ENCODE measurements at regions not wholly inside any gene's neighbourhood (a gene's known extent, or its start where the extent isn't known, plus 50 kb on each side); places are given as distances from the start of the nearest gene placed in this dataset.

DNA sequence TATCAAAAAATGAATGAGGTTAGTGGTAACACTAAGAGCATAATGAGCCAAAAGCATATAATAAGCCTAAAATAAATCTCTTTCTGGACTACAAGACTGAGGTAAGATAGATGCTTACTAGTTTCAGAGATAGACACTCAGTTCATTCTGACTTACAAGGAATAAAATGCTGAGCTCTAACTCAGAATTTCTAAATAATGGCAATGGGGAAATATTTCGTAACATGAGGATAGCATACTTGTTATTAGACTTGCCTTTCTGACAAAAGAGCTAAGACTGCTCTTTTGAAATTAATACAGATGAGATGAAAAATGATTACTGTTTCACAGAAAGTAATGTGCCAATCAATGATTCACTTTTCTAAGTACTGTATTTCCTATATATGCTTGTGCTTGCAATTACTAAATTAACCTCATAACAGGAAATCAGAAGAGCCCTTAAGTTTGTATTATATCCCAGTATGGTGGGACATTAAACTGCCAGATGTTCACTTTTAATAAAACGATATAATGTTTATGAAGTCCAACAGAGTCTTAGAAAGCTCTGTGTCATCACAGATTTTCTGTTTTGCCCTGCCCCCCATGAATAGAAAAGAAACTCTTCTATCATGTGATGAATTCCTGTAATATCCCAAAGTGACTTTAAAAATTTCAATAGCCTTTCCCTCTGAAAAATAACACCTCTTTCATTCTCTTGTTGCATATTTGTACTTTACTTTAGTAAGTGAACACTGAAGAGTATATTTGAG is 2771.0 kb upstream of the PCDH20 start:
- no peak for ATAC-seq
- RAD21 ChIA-PET (ENCODE audit: unreplicated experiment), result no interaction called here
- TF ChIP-seq NR2F1 (conservative IDR thresholded peaks at IDR 0.05) (no peak), HDAC6 (IDR thresholded peaks at IDR 0.05; ENCODE audit: unreplicated experiment) (no peak), SREBF2 (IDR thresholded peaks at IDR 0.05; ENCODE audit: low read length) (no peak), CBFB (IDR thresholded peaks at IDR 0.05; ENCODE audit: low read depth) (no peak), ATF7 (IDR thresholded peaks at IDR 0.05; ENCODE audit: low read depth) (no peak), MXI1 (IDR thresholded peaks at IDR 0.05; ENCODE audit: low read depth, low read length) (no peak), IRF4 (IDR thresholded peaks at IDR 0.05; ENCODE audit: low read depth, low read length) (no peak), RB1 (IDR thresholded peaks at IDR 0.05; ENCODE audit: borderline replicate concordance) (no peak), SUZ12 (IDR thresholded peaks at IDR 0.05; ENCODE audit: unreplicated experiment) (no peak)
- TF ChIP-seq, protein P1, sequence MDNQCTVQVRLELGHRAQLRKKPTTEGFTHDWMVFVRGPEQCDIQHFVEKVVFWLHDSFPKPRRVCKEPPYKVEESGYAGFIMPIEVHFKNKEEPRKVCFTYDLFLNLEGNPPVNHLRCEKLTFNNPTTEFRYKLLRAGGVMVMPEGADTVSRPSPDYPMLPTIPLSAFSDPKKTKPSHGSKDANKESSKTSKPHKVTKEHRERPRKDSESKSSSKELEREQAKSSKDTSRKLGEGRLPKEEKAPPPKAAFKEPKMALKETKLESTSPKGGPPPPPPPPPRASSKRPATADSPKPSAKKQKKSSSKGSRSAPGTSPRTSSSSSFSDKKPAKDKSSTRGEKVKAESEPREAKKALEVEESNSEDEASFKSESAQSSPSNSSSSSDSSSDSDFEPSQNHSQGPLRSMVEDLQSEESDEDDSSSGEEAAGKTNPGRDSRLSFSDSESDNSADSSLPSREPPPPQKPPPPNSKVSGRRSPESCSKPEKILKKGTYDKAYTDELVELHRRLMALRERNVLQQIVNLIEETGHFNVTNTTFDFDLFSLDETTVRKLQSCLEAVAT (IDR thresholded peaks at IDR 0.05), result no peak
- TF ChIP-seq, protein P2, sequence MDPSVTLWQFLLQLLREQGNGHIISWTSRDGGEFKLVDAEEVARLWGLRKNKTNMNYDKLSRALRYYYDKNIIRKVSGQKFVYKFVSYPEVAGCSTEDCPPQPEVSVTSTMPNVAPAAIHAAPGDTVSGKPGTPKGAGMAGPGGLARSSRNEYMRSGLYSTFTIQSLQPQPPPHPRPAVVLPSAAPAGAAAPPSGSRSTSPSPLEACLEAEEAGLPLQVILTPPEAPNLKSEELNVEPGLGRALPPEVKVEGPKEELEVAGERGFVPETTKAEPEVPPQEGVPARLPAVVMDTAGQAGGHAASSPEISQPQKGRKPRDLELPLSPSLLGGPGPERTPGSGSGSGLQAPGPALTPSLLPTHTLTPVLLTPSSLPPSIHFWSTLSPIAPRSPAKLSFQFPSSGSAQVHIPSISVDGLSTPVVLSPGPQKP (IDR thresholded peaks at IDR 0.05; ENCODE audit: low read depth, low read length), result no peak
- TF ChIP-seq, protein P3, sequence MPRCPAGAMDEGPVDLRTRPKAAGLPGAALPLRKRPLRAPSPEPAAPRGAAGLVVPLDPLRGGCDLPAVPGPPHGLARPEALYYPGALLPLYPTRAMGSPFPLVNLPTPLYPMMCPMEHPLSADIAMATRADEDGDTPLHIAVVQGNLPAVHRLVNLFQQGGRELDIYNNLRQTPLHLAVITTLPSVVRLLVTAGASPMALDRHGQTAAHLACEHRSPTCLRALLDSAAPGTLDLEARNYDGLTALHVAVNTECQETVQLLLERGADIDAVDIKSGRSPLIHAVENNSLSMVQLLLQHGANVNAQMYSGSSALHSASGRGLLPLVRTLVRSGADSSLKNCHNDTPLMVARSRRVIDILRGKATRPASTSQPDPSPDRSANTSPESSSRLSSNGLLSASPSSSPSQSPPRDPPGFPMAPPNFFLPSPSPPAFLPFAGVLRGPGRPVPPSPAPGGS (IDR thresholded peaks at IDR 0.05; ENCODE audit: borderline replicate concordance, insufficient read depth, low read depth, low read length, poor library complexity, severe bottlenecking), result no peak
- TF ChIP-seq, protein P4, sequence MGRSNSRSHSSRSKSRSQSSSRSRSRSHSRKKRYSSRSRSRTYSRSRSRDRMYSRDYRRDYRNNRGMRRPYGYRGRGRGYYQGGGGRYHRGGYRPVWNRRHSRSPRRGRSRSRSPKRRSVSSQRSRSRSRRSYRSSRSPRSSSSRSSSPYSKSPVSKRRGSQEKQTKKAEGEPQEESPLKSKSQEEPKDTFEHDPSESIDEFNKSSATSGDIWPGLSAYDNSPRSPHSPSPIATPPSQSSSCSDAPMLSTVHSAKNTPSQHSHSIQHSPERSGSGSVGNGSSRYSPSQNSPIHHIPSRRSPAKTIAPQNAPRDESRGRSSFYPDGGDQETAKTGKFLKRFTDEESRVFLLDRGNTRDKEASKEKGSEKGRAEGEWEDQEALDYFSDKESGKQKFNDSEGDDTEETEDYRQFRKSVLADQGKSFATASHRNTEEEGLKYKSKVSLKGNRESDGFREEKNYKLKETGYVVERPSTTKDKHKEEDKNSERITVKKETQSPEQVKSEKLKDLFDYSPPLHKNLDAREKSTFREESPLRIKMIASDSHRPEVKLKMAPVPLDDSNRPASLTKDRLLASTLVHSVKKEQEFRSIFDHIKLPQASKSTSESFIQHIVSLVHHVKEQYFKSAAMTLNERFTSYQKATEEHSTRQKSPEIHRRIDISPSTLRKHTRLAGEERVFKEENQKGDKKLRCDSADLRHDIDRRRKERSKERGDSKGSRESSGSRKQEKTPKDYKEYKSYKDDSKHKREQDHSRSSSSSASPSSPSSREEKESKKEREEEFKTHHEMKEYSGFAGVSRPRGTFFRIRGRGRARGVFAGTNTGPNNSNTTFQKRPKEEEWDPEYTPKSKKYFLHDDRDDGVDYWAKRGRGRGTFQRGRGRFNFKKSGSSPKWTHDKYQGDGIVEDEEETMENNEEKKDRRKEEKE (IDR thresholded peaks at IDR 0.05), result no peak

More for the DNA sequence above, 2771.0 kb upstream of the PCDH20 start:
- H3K4me2 ChIP-seq (ENCODE audit: control insufficient read depth, insufficient read depth), result no peak overlapping the region
- H2AFZ ChIP-seq (ENCODE audit: control insufficient read depth, low read depth, low read length), result no peak overlapping the region
- WGBS (ENCODE audit: insufficient coverage, insufficient replicate concordance, low lambda C conversion rate, missing lambda C conversion rate), result 0% methylated on average over 2 of the region's 2 CpGs
- no TSS peak for BruUV-seq (replicated peaks)
- no peaks in the 10 kb centered on the region for H3K27me3 ChIP-seq (replicated peaks in 1 of 2; ENCODE audit: control insufficient read depth in 2 of 2, insufficient read depth in 2 of 2, low read length in 1 of 2)
- no peaks in the 10 kb centered on the region for H3K4me1 ChIP-seq (ENCODE audit: control insufficient read depth, insufficient read depth, low read length)
- no peak overlapping the region for H3K27ac ChIP-seq (ENCODE audit: control insufficient read depth, insufficient read depth)
- H4K20me1 ChIP-seq (ENCODE audit: control insufficient read depth, insufficient read depth), result no peaks in the 10 kb centered on the region
- intact Hi-C loops (cut with micrococcal nuclease; ENCODE audit: unreplicated experiment) (no loop called here), in situ Hi-C loops (cut with MboI) (no loop called here)
- DNase-seq (ENCODE audit: low read depth, low spot score) (no peak), FAIRE-seq (no peak)
- ChIA-PET CTCF (interaction anchor here (0.6 to 1.6 kb wide), 2 partner anchors 10 to 159 kb away, joined by 3 to 4 read pairs; no protein-coding TSS in a partner anchor), POLR2A (no interaction called here), SMC1A (ENCODE audit: uncharacterized antibody, unreplicated experiment) (no interaction called here)
- no peak overlapping the region for H3K9ac ChIP-seq (ENCODE audit: control insufficient read depth, insufficient read depth, low read length)
- no peak overlapping the region for H3K4me3 ChIP-seq
- no peaks in the 10 kb centered on the region for H3K79me2 ChIP-seq (ENCODE audit: control insufficient read depth, insufficient read depth, low read length)
- H3K36me3 ChIP-seq (ENCODE audit: control insufficient read depth in 2 of 2, insufficient read depth in 2 of 2, low read length in 1 of 2), result no peaks in the 10 kb centered on the region
- no peaks in the 10 kb centered on the region for H3K9me3 ChIP-seq (replicated peaks; ENCODE audit: control insufficient read depth, insufficient read depth, low read length)
